DMS53 (cell line): ENCODE measurements at regions not wholly inside any gene's neighbourhood (a gene's known extent, or its start where the extent isn't known, plus 50 kb on each side); places are given as distances from the start of the nearest gene placed in this dataset.
"Not testable (repeated sequence)": the region's sequence is repeated elsewhere in the genome, so short reads cannot be mapped to it uniquely, and the experiment has no call there.

Experiments used
- DNase-seq: peaks from one replicate; lab custom pipeline; 2025; lab: John Stamatoyannopoulos, UW

GRCh38 chr9:10835791-10836463 lies 223.1 kb upstream of the PTPRD start:
- DNase-seq: no peak

DNA sequence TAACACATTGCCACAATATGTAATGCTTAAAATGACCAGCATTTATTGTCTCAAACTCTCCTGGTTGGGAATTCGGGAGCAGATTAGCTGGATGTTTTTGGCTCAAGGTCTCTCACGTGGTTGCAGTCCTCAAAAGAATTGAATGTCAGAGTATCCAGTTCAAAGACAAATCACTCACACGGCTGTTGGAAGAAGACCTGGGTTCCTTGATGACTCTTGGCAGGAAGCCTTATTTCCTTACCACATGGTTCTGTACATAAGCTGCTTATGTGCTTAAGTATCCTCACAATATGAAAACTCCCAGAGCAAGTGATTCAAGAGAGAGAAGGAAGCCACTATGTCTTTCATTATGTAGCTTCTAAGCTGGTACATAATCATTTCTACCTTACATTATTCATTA lies 230.3 kb upstream of the PTPRD start:
- DNase-seq: no peak

- DNase-seq: peak; percentile 16
Observed at GRCh38 chr9:10855847-10856246, 243.0 kb upstream of the PTPRD start.

GRCh38 chr9:10858817-10859216 lies 246.0 kb upstream of the PTPRD start:
- no peak for DNase-seq

- no peak for DNase-seq
Observed at GRCh38 chr9:10863476-10863875, 250.7 kb upstream of the PTPRD start.

GRCh38 chr9:10867194-10867593 lies 254.4 kb upstream of the PTPRD start:
- DNase-seq: no peak

- no peak for DNase-seq
Observed at GRCh38 chr9:10869687-10870086, 256.9 kb upstream of the PTPRD start.

GRCh38 chr9:10873999-10874398 lies 261.2 kb upstream of the PTPRD start:
- no peak for DNase-seq

DNA sequence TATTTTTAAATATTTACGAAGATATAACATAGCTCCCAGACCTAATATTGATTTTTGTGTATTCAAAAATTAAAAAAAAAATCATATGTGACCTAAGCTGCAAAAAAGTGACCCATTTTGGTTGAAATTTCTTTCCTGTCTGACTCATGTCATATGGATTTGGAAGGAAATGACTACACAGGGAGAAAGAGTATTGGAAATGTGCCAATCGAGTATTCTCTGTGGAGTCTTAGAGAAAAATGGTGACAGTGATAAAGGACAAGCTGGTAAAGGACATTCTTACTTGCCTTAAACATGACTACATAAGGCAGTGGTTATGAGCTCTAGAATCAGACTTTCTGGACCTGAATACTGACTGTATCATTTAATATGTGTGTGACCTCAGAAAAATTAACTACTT lies 262.9 kb upstream of the PTPRD start:
- no peak for DNase-seq

- no peak for DNase-seq
Observed at GRCh38 chr9:10876333-10876732, 263.5 kb upstream of the PTPRD start.

DNA sequence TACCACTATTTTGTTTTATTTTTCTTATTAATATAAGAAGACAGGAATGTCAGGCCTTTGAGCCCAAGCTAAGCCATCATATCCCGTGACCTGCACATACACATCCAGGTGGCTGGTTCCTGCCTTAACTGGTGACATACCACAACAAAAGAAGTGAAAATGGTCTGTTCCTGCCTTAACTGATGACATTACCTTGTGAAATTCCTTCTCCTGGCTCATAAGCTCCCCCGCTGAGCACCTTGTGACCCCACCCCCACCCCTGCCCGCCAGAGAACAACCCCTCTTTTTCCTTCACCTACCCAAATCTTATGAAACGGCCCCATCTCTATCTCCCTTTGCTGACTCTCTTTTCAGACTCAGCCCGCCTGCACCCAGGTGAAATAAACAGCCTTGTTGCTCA lies 277.5 kb upstream of the PTPRD start:
- DNase-seq: not testable (repeated sequence)

DNA sequence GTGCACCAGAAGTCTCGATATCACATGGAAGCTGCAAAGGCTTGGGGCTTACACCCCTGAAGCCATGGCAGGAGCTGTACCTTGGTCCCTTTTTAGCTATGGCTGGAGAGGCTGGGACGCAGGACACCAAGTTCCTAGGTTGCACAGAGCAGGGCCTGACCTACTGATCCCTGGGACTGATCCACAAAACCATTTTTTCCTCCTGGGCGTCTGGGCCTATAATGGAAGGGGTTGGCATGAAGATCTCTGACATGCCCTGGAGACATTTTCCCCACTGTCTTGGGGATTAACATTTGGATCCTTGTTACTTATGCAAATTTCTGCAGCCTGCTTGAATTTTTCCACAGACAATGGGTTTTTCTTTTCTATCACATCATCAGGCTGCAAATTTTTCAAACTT lies 286.7 kb upstream of the PTPRD start:
- DNase-seq: no peak

DNA sequence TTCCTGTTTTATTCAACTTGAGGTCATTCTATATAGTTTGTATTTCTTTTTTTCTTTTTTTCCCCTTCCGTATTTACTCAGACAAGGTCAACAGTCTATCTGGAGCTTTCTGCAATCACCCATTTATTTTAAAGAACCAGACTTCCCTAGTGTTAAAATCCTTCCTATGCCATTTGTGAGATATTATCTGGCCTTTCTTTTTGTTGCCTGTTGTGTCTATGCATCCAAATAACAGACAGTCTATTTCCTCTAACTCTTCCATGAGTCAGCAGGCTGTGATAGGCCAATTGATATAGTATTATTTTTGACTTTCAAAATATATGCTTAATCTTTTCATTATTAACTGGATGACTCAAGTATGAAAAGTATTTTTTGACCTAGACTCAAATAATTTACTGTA lies 291.2 kb upstream of the PTPRD start:
- peak; percentile 29 for DNase-seq

- DNase-seq: no peak
Observed at GRCh38 chr9:10910779-10911178, 298.0 kb upstream of the PTPRD start.

DNA sequence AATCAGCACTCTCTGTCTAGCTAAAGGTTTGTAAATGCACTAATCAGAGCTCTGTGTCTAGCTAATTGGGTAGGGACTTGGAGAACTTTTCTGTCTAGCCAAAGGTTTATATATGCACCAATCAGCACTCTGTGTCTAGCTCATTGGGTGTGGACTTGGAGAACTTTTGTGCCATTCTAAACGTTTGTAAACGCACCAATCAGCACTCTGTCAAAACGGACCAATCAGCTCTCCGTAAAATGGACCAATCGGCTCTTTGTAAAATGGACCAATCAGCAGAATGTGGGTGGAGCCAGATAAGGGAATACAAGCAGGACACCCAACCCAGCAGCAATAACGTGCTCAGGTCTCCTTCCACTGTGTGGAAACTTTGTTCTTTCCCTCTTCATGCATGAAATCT lies 298.6 kb upstream of the PTPRD start:
- DNase-seq: no peak

GRCh38 chr9:10917001-10917400 lies 304.2 kb upstream of the PTPRD start:
- no peak for DNase-seq

GRCh38 chr9:10921671-10922070 lies 308.9 kb upstream of the PTPRD start:
- DNase-seq: no peak

DNA sequence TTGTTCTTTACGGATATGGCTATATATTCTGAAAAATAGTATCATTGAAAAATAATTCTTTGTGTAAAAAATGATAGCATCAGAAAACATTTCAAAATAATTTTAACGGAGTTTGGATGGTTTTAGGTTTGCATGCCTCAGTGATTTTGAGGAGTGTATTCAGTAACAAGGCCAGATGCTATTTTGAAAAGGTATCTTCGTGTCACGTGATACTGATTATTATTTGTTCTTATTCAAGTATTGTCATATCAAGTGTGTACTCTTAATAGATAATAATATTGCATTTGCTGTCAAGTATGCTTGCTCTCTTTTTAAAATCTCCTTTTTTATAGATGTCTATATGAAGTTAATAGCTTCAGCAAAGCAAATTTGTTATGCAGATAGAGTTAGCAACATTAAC lies 313.1 kb upstream of the PTPRD start:
- no peak for DNase-seq

- DNase-seq: no peak
Observed at GRCh38 chr9:10928372-10928771, 315.6 kb upstream of the PTPRD start.

- DNase-seq: no peak
Observed at GRCh38 chr9:10930081-10930480, 317.3 kb upstream of the PTPRD start.

- DNase-seq: no peak
Observed at GRCh38 chr9:10946676-10947410, 334.0 kb upstream of the PTPRD start.

- DNase-seq: no peak
Observed at GRCh38 chr9:10957878-10958277, 345.1 kb upstream of the PTPRD start.

DNA sequence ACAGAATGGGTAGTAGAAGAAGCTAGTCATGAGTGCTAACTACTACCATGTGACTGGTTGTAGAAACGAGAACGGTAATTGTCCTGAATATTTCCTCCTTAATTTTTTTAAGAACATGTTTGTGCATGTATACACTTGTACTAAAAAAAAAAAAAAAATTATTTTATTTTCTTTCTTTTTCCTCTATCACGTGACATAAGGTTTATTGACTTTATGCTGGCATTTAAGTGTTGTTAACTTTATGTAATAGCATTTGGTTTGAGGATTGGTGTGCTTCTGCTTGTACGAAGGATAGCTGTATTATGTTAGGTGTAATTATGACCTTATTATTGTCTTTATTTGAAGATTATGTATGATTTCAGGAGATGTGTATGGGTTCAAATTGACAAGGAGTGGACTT lies 349.1 kb upstream of the PTPRD start:
- no peak for DNase-seq

- DNase-seq: no peak
Observed at GRCh38 chr9:10983251-10983650, 370.4 kb upstream of the PTPRD start.
